HepG2 (cell line): ENCODE measurements at regions not wholly inside any gene's neighbourhood (a gene's known extent, or its start where the extent isn't known, plus 50 kb on each side); places are given as distances from the start of the nearest gene placed in this dataset. TPM values are rescaled to one million over a fixed set of nuclear protein-coding genes. Genes with fewer than 3 reads are reported as not detected.

Experiments used
- CBX1 ChIP-seq: IDR thresholded peaks from one replicate; pipeline ENCODE4 v1.6.1; 2016; ENCODE audit warnings: antibody characterized with exemption, low read depth
- HMG20A ChIP-seq: IDR thresholded peaks from 2 replicates; pipeline ENCODE4 v1.6.1; 2016; ENCODE audit warnings: borderline replicate concordance
- TBX3 ChIP-seq: fragments of 450-650 bp; IDR thresholded peaks from 2 replicates; pipeline ENCODE4 v1.6.1; 2017; ENCODE audit warnings: antibody characterized with exemption, mild to moderate bottlenecking, inconsistent platforms, borderline replicate concordance
- ZNF713 ChIP-seq: sonication (generic); formaldehyde crosslinking; IDR thresholded peaks from 2 replicates; pipeline ENCODE4 v1.4.0; 2020; ENCODE audit warnings: mild to moderate bottlenecking, missing genetic modification reagents
- microRNA counts: library from miRNA; unstranded; fragments of <30 nt; microRNA quantifications from one replicate; lab custom pipeline; 2015
- microRNA-seq: library from miRNA; unstranded; fragments of <30 nt; microRNA quantifications from one replicate; pipeline ENCODE4, GENCODE V29; 2020
- small RNA-seq, 3 experiments: library from RNA; depleted of rRNA; stranded (forward); fragments of <200 nt; gene quantifications; one replicate each; pipeline ENCODE3, GENCODE V24; 2012; ENCODE audit warnings: low read depth in 2 of 3, low replicate concordance in 1 of 3; ENCODE audit not compliant: insufficient read length in 3 of 3, insufficient read depth in 2 of 3
- TF ChIP-seq, protein P1 (sequence below): sonication (generic); formaldehyde crosslinking; IDR thresholded peaks from 2 replicates; pipeline ENCODE4 v1.5.0; 2020; ENCODE audit warnings: mild to moderate bottlenecking, missing genetic modification reagents
- TF ChIP-seq, protein P2 (sequence below): sonication (generic); formaldehyde crosslinking; IDR thresholded peaks from 2 replicates; pipeline ENCODE4 v1.5.1; 2020; ENCODE audit warnings: missing genetic modification reagents, mild to moderate bottlenecking, borderline replicate concordance

DNA sequence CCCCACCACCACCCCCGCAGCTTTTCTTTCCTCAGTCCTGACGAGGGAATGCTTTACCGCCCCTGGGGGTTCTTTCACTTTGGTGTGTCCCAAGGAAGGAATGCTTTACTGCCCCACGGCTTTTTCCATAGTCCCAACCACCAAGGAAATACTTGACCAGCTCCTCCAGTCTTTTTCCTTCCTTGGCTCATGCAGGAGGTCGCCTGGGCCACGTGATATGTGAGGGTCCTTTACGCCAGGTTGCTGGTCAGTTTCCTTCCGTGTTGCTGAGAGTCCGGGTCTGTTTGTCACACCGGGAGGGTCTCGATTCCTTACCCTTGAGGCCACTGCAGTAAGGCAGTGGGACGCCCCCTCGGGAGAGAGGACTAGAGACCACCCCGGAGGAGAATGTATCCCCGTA lies 58.9 kb upstream of the CDH4 start (continued):
- TF ChIP-seq, protein P1, sequence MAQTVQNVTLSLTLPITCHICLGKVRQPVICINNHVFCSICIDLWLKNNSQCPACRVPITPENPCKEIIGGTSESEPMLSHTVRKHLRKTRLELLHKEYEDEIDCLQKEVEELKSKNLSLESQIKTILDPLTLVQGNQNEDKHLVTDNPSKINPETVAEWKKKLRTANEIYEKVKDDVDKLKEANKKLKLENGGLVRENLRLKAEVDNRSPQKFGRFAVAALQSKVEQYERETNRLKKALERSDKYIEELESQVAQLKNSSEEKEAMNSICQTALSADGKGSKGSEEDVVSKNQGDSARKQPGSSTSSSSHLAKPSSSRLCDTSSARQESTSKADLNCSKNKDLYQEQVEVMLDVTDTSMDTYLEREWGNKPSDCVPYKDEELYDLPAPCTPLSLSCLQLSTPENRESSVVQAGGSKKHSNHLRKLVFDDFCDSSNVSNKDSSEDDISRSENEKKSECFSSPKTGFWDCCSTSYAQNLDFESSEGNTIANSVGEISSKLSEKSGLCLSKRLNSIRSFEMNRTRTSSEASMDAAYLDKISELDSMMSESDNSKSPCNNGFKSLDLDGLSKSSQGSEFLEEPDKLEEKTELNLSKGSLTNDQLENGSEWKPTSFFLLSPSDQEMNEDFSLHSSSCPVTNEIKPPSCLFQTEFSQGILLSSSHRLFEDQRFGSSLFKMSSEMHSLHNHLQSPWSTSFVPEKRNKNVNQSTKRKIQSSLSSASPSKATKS, result no peak
- TF ChIP-seq ZNF713 (CRISPR knock-in tag), result no peak
- TF ChIP-seq HMG20A (CRISPR knock-in tag), result no peak
- no peak for TF ChIP-seq CBX1
- TF ChIP-seq, protein P2, sequence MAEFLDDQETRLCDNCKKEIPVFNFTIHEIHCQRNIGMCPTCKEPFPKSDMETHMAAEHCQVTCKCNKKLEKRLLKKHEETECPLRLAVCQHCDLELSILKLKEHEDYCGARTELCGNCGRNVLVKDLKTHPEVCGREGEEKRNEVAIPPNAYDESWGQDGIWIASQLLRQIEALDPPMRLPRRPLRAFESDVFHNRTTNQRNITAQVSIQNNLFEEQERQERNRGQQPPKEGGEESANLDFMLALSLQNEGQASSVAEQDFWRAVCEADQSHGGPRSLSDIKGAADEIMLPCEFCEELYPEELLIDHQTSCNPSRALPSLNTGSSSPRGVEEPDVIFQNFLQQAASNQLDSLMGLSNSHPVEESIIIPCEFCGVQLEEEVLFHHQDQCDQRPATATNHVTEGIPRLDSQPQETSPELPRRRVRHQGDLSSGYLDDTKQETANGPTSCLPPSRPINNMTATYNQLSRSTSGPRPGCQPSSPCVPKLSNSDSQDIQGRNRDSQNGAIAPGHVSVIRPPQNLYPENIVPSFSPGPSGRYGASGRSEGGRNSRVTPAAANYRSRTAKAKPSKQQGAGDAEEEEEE (CRISPR knock-in tag), result no peak
- TF ChIP-seq TBX3, result no peak

MicroRNAs encoded in the stretch of these regions (microRNA counts, 767-probe panel; counts per million panel counts)
- microRNA hsa-miR-548ag (lab: Ali Mortazavi, UCI) (not detected), microRNA hsa-miR-646 (lab: Ali Mortazavi, UCI) (not detected)

Small RNA genes in the stretch of these regions (microRNA-seq; reads per million reads assigned to microRNA genes)
- not detected for gene MIR4533
- not detected for gene MIR548AG2
- not detected for gene MIR646

Small RNA genes in the stretch of these regions (small RNA-seq; reads per million reads assigned to genes)
- 0 reads per million in 3 experiments for gene MIR4533
- gene MIR548AG2, result 0 reads per million in 3 experiments
- 0 reads per million in 3 experiments for gene MIR646
